HEK293 (cell line): ENCODE measurements at regions not wholly inside any gene's neighbourhood (a gene's known extent, or its start where the extent isn't known, plus 50 kb on each side); places are given as distances from the start of the nearest gene placed in this dataset.

ENCODE experiments used
- BCL6B ChIP-seq: fragments of 450-650 bp; formaldehyde crosslinking; IDR thresholded peaks from 2 replicates; pipeline ENCODE4 v1.5.1; 2017; ENCODE audit warnings: missing biosample characterization, missing genetic modification characterization
- GLI4 ChIP-seq: fragments of 450-650 bp; formaldehyde crosslinking; IDR thresholded peaks from 2 replicates; pipeline ENCODE4 v1.5.1; 2016; ENCODE audit warnings: missing biosample characterization, missing genetic modification characterization
- HOXD13 ChIP-seq: sonication (generic); formaldehyde crosslinking; IDR thresholded peaks from 2 replicates; pipeline ENCODE4 v1.8.0; 2022; ENCODE audit warnings: missing genetic modification reagents, borderline replicate concordance
- MZF1 ChIP-seq: fragments of 450-650 bp; formaldehyde crosslinking; IDR thresholded peaks from 2 replicates; pipeline ENCODE4 v1.5.1; 2017; ENCODE audit warnings: missing biosample characterization, missing genetic modification characterization, borderline replicate concordance
- OVOL3 ChIP-seq: fragments of 450-650 bp; formaldehyde crosslinking; IDR thresholded peaks from 2 replicates; pipeline ENCODE4 v1.5.1; 2016; ENCODE audit warnings: missing biosample characterization, missing genetic modification characterization
- PRDM1 ChIP-seq: fragments of 450-650 bp; formaldehyde crosslinking; IDR thresholded peaks from 2 replicates; pipeline ENCODE4; 2016; ENCODE audit warnings: missing biosample characterization, missing genetic modification characterization
- RBAK ChIP-seq: fragments of 450-650 bp; formaldehyde crosslinking; IDR thresholded peaks from 2 replicates; pipeline ENCODE4 v1.5.1; 2016; ENCODE audit warnings: missing biosample characterization, missing genetic modification characterization
- ZBTB11 ChIP-seq: fragments of 450-650 bp; formaldehyde crosslinking; conservative IDR thresholded peaks from 2 replicates; pipeline ENCODE4 v1.5.1; 2016; ENCODE audit warnings: low read depth, missing biosample characterization, missing genetic modification characterization
- ZBTB6 ChIP-seq: fragments of 450-650 bp; formaldehyde crosslinking; IDR thresholded peaks from 2 replicates; pipeline ENCODE4 v1.5.1; 2017; ENCODE audit warnings: missing biosample characterization, missing genetic modification characterization
- ZBTB8A ChIP-seq: fragments of 450-650 bp; formaldehyde crosslinking; IDR thresholded peaks from 2 replicates; pipeline ENCODE4 v1.5.1; 2016; ENCODE audit warnings: missing biosample characterization, missing genetic modification characterization
- ZNF138 ChIP-seq: fragments of 450-650 bp; formaldehyde crosslinking; IDR thresholded peaks from 2 replicates; pipeline ENCODE4 v1.5.1; 2016; ENCODE audit warnings: missing biosample characterization, missing genetic modification characterization, borderline replicate concordance
- ZNF140 ChIP-seq: fragments of 450-650 bp; formaldehyde crosslinking; IDR thresholded peaks from 2 replicates; pipeline ENCODE4 v1.5.1; 2016; ENCODE audit warnings: missing biosample characterization, missing genetic modification characterization
- ZNF174 ChIP-seq: fragments of 450-650 bp; formaldehyde crosslinking; IDR thresholded peaks from 2 replicates; pipeline ENCODE4 v1.5.0; 2017; ENCODE audit warnings: missing biosample characterization, mild to moderate bottlenecking, missing genetic modification characterization
- ZNF214 ChIP-seq: fragments of 450-650 bp; formaldehyde crosslinking; IDR thresholded peaks from 2 replicates; pipeline ENCODE4 v1.5.1; 2017; ENCODE audit warnings: missing biosample characterization, mild to moderate bottlenecking, missing genetic modification characterization, borderline replicate concordance
- ZNF449 ChIP-seq: fragments of 450-650 bp; formaldehyde crosslinking; IDR thresholded peaks from 2 replicates; pipeline ENCODE4 v1.5.1; 2017; ENCODE audit warnings: missing biosample characterization, mild to moderate bottlenecking, missing genetic modification characterization, moderate library complexity
- ZNF510 ChIP-seq: fragments of 450-650 bp; formaldehyde crosslinking; IDR thresholded peaks from 2 replicates; pipeline ENCODE4 v1.5.1; 2018; ENCODE audit warnings: mild to moderate bottlenecking, missing genetic modification characterization, missing biosample characterization; ENCODE audit not compliant: insufficient replicate concordance
- ZNF544 ChIP-seq: fragments of 450-650 bp; formaldehyde crosslinking; IDR thresholded peaks from 2 replicates; pipeline ENCODE4 v1.5.0; 2017; ENCODE audit warnings: missing biosample characterization, missing genetic modification characterization
- ZNF571 ChIP-seq: fragments of 450-650 bp; formaldehyde crosslinking; IDR thresholded peaks from 2 replicates; pipeline ENCODE4 v1.5.0; 2017; ENCODE audit warnings: missing biosample characterization, missing genetic modification characterization
- ZNF623 ChIP-seq: fragments of 450-650 bp; formaldehyde crosslinking; IDR thresholded peaks from 2 replicates; pipeline ENCODE4 v1.5.1; 2016; ENCODE audit warnings: missing biosample characterization, missing genetic modification characterization
- ZNF626 ChIP-seq: fragments of 450-650 bp; sonication (Bioruptor Pico); formaldehyde crosslinking; IDR thresholded peaks from 2 replicates; pipeline ENCODE4 v1.5.1; 2018; ENCODE audit warnings: missing biosample characterization, missing genetic modification characterization, inconsistent platforms
- ZNF747 ChIP-seq: fragments of 450-650 bp; formaldehyde crosslinking; IDR thresholded peaks from 2 replicates; pipeline ENCODE4 v1.5.1; 2016; ENCODE audit warnings: missing biosample characterization, missing genetic modification characterization
- ZNF768 ChIP-seq: fragments of 450-650 bp; formaldehyde crosslinking; IDR thresholded peaks from 2 replicates; pipeline ENCODE4 v1.5.1; 2018; ENCODE audit warnings: missing biosample characterization, mild to moderate bottlenecking, missing genetic modification characterization
- ZSCAN18 ChIP-seq: fragments of 450-650 bp; formaldehyde crosslinking; IDR thresholded peaks from 2 replicates; pipeline ENCODE4 v1.5.1; 2016; ENCODE audit warnings: missing biosample characterization, missing genetic modification characterization
- TF ChIP-seq, protein P1 (sequence below): fragments of 450-650 bp; formaldehyde crosslinking; IDR thresholded peaks from 2 replicates; pipeline ENCODE4 v1.5.1; 2016; ENCODE audit warnings: missing biosample characterization, missing genetic modification characterization, borderline replicate concordance
- TF ChIP-seq, protein P2 (sequence below): fragments of 450-650 bp; formaldehyde crosslinking; IDR thresholded peaks from 2 replicates; pipeline ENCODE4; 2016; ENCODE audit warnings: missing biosample characterization, missing genetic modification characterization
- TF ChIP-seq, protein P3 (sequence below): fragments of 450-650 bp; formaldehyde crosslinking; IDR thresholded peaks from 2 replicates; pipeline ENCODE4 v1.5.1; 2016; ENCODE audit warnings: missing biosample characterization, missing genetic modification characterization

DNA sequence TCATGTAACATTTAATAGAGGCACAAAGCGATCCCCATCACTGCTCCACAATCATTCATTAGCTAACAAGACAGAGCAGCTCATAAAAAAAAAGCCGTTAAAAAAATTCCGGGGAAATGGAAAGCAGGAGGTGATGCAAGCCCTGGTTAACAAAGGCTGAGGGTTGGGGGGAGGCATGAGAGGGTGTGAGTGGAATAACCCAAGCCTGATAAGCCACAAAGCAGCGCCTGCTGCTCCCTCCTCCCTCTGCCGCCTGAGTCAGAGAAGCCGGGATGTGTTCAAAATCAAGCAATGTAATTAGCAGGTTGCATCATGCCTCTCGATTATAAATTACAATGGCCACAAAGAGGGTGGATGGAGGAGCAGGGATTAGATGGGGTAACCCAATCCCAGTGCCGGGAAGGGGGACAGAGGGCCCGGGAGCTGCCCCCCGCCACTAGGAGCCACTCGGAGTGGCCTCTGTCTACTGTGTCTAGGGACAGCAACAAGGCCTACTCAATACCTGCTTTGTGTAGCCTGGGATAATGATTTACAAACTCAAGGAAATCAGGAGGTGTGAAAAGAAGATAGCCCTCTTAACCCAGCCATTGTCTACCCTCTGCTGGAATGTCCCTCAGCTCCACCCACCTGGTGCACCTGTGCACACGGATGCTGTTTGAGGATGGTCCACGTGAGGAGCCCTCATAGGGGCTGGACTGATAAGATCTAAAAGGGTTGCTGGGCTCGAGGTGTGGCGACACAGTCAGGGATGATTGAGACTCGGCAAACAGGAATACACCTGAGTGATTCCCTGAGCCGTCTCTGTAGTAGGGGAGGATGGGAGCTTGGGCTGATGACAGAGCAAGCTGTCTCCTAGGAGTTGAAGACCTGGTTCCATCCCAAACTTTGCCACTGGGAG lies 156.9 kb downstream of the VEGFA start (continued):
- TF ChIP-seq ZNF747 (tag by site-specific recombination), result no peak
- no peak for TF ChIP-seq RBAK
- TF ChIP-seq ZNF449 (tag by site-specific recombination), result peak; percentile 31
- peak; percentile 79 for TF ChIP-seq ZBTB6 (tag by site-specific recombination)
- TF ChIP-seq ZNF174 (tag by site-specific recombination), result no peak
- no peak for TF ChIP-seq ZNF623 (tag by site-specific recombination)
- TF ChIP-seq ZBTB8A (tag by site-specific recombination), result peak; percentile 89
- no peak for TF ChIP-seq BCL6B (tag by site-specific recombination)
- TF ChIP-seq PRDM1 (tag by site-specific recombination), result no peak
- TF ChIP-seq, protein P1, sequence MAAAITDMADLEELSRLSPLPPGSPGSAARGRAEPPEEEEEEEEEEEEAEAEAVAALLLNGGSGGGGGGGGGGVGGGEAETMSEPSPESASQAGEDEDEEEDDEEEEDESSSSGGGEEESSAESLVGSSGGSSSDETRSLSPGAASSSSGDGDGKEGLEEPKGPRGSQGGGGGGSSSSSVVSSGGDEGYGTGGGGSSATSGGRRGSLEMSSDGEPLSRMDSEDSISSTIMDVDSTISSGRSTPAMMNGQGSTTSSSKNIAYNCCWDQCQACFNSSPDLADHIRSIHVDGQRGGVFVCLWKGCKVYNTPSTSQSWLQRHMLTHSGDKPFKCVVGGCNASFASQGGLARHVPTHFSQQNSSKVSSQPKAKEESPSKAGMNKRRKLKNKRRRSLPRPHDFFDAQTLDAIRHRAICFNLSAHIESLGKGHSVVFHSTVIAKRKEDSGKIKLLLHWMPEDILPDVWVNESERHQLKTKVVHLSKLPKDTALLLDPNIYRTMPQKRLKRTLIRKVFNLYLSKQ, result no peak
- TF ChIP-seq, protein P2, sequence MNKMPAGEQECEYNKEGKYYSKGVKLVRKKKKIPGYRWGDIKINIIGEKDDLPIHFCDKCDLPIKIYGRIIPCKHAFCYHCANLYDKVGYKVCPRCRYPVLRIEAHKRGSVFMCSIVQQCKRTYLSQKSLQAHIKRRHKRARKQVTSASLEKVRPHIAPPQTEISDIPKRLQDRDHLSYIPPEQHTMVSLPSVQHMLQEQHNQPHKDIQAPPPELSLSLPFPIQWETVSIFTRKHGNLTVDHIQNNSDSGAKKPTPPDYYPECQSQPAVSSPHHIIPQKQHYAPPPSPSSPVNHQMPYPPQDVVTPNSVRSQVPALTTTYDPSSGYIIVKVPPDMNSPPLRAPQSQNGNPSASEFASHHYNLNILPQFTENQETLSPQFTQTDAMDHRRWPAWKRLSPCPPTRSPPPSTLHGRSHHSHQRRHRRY (tag by site-specific recombination), result no peak
- TF ChIP-seq ZNF138, result no peak
- peak; percentile 66 for TF ChIP-seq HOXD13
- TF ChIP-seq GLI4 (tag by site-specific recombination), result no peak
- TF ChIP-seq ZBTB11 (tag by site-specific recombination), result no peak
- TF ChIP-seq OVOL3 (tag by site-specific recombination), result peak; percentile 63; the same call in 1 of the 2 replicates
- TF ChIP-seq, protein P3, sequence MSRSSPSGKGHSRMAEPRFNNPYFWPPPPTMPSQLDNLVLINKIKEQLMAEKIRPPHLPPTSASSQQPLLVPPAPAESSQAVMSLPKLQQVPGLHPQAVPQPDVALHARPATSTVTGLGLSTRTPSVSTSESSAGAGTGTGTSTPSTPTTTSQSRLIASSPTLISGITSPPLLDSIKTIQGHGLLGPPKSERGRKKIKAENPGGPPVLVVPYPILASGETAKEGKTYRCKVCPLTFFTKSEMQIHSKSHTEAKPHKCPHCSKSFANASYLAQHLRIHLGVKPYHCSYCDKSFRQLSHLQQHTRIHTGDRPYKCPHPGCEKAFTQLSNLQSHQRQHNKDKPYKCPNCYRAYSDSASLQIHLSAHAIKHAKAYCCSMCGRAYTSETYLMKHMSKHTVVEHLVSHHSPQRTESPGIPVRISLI (tag by site-specific recombination), result no peak; the same call in 1 of the 2 replicates
- no peak for TF ChIP-seq ZNF214 (tag by site-specific recombination)
- TF ChIP-seq ZNF626, result no peak
- no peak for TF ChIP-seq ZNF544 (tag by site-specific recombination)
- TF ChIP-seq MZF1 (tag by site-specific recombination), result peak; percentile 87
- TF ChIP-seq ZNF768 (tag by site-specific recombination), result no peak
- TF ChIP-seq ZNF571 (tag by site-specific recombination), result no peak
- peak; percentile 91 for TF ChIP-seq ZSCAN18 (tag by site-specific recombination)
- TF ChIP-seq ZNF140 (tag by site-specific recombination), result no peak
- TF ChIP-seq ZNF510 (tag by site-specific recombination), result no peak
